Hepatocyte (in vitro differentiated cells): ENCODE measurements at regions not wholly inside any gene's neighbourhood (a gene's known extent, or its start where the extent isn't known, plus 50 kb on each side); places are given as distances from the start of the nearest gene placed in this dataset.

Experiments used
- EZH2 ChIP-seq: fragments of 200-600 bp; sonication (generic); IDR thresholded peaks from 2 replicates; pipeline ENCODE4 v1.6.1; 2016; ENCODE audit warnings: antibody characterized with exemption, mild to moderate bottlenecking, borderline replicate concordance
- EZH2phosphoT487 ChIP-seq: fragments of 200-600 bp; sonication (generic); IDR thresholded peaks from one replicate; pipeline ENCODE4 v1.6.1; 2018; ENCODE audit warnings: antibody characterized with exemption, mild to moderate bottlenecking, low read depth, moderate library complexity; ENCODE audit not compliant: unreplicated experiment, severe bottlenecking
- TF ChIP-seq, protein P1 (sequence below): fragments of 200-600 bp; sonication (generic); IDR thresholded peaks from 2 replicates; pipeline ENCODE4 v1.5.1; 2016; ENCODE audit warnings: antibody characterized with exemption, mild to moderate bottlenecking; ENCODE audit not compliant: poor library complexity

DNA sequence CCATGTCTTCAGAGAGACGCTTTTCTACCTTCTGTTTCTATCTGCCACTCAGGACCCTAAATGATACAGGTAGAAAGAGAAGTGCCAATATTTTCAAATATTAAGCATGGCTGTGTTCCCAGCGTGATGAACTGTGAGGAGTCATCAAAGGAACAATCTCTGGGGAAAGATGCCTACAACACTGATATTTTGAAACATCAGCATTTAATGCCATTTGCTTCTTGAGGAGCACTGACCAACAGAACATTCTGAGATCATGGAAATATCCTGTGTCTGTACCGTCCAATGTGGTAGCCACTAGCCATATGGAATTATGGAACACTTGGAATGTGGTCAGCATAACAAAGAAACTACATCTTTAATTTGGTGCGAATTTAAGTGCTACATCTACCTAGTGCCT, 117.9 kb upstream of the COL6A5 start:
- TF ChIP-seq, protein P1, sequence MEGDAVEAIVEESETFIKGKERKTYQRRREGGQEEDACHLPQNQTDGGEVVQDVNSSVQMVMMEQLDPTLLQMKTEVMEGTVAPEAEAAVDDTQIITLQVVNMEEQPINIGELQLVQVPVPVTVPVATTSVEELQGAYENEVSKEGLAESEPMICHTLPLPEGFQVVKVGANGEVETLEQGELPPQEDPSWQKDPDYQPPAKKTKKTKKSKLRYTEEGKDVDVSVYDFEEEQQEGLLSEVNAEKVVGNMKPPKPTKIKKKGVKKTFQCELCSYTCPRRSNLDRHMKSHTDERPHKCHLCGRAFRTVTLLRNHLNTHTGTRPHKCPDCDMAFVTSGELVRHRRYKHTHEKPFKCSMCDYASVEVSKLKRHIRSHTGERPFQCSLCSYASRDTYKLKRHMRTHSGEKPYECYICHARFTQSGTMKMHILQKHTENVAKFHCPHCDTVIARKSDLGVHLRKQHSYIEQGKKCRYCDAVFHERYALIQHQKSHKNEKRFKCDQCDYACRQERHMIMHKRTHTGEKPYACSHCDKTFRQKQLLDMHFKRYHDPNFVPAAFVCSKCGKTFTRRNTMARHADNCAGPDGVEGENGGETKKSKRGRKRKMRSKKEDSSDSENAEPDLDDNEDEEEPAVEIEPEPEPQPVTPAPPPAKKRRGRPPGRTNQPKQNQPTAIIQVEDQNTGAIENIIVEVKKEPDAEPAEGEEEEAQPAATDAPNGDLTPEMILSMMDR: no peak
- TF ChIP-seq EZH2phosphoT487 (no peak), EZH2 (no peak)
